H9 (cell line): ENCODE measurements at regions not wholly inside any gene's neighbourhood (a gene's known extent, or its start where the extent isn't known, plus 50 kb on each side); places are given as distances from the start of the nearest gene placed in this dataset.

Experiments
- DNase-seq: peaks from one replicate; pipeline ENCODE4 v3.0.0-alpha.2; 2017
- H2AFZ ChIP-seq: one replicate; pipeline ENCODE4 v1.6.1; 2013; ENCODE audit warnings: mild to moderate bottlenecking, low read length, control low read depth, moderate library complexity
- H2AK5ac ChIP-seq: 2 replicates; pipeline ENCODE4 v1.6.1; 2013; ENCODE audit warnings: low read length, control low read depth, mixed read lengths; ENCODE audit not compliant: insufficient read length
- H2BK120ac ChIP-seq: one replicate; pipeline ENCODE4 v1.6.1; 2013; ENCODE audit warnings: low read depth, mild to moderate bottlenecking, low read length, control low read depth, inconsistent platforms; ENCODE audit not compliant: poor library complexity, severe bottlenecking
- H2BK12ac ChIP-seq: 2 replicates; pipeline ENCODE4 v1.6.1; 2013; ENCODE audit warnings: low read length, control low read depth, mixed read lengths, low read depth; ENCODE audit not compliant: insufficient read length
- H2BK15ac ChIP-seq: 2 replicates; pipeline ENCODE4 v1.6.1; 2013; ENCODE audit warnings: low read depth, low read length, control low read depth
- H2BK20ac ChIP-seq: one replicate; pipeline ENCODE4 v1.6.1; 2013; ENCODE audit warnings: low read depth, mild to moderate bottlenecking, low read length, control low read depth, inconsistent platforms; ENCODE audit not compliant: poor library complexity, severe bottlenecking
- H2BK5ac ChIP-seq: 2 replicates; pipeline ENCODE4 v1.6.1; 2013; ENCODE audit warnings: low read length, control low read depth, mixed read lengths; ENCODE audit not compliant: insufficient read length
- H3K14ac ChIP-seq: 2 replicates; pipeline ENCODE4 v1.6.1; 2013; ENCODE audit warnings: low read length, control low read depth; ENCODE audit not compliant: insufficient read depth
- H3K18ac ChIP-seq: 2 replicates; pipeline ENCODE4 v1.6.1; 2013; ENCODE audit warnings: low read depth, mild to moderate bottlenecking, mixed read lengths, low read length, control low read depth; ENCODE audit not compliant: insufficient read length
- H3K23ac ChIP-seq: 2 replicates; pipeline ENCODE4 v1.6.1; 2013; ENCODE audit warnings: low read length, control low read depth, mixed read lengths, low read depth; ENCODE audit not compliant: insufficient read length
- H3K23me2 ChIP-seq: 2 replicates; pipeline ENCODE4 v1.6.1; 2013; ENCODE audit warnings: low read depth, mild to moderate bottlenecking, mixed read lengths, low read length, control low read depth; ENCODE audit not compliant: insufficient read length, poor library complexity, severe bottlenecking
- H3K27ac ChIP-seq: 2 replicates; pipeline ENCODE4 v1.5.1; 2013; ENCODE audit warnings: low read length, control low read depth, mixed read lengths, low read depth; ENCODE audit not compliant: insufficient read length
- H3K27me3 ChIP-seq: 2 replicates; pipeline ENCODE4 v1.6.1; 2013; ENCODE audit warnings: low read length, control low read depth, inconsistent platforms; ENCODE audit not compliant: insufficient read depth
- H3K4ac ChIP-seq: 2 replicates; pipeline ENCODE4 v1.6.1; 2013; ENCODE audit warnings: low read depth, mild to moderate bottlenecking, control low read depth, inconsistent platforms, low read length, moderate library complexity
- H3K4me1 ChIP-seq: 2 replicates; pipeline ENCODE4 v1.6.1; 2013; ENCODE audit warnings: low read length, control low read depth, inconsistent platforms; ENCODE audit not compliant: insufficient read depth
- H3K4me2 ChIP-seq: 2 replicates; pipeline ENCODE4 v1.6.1; 2013; ENCODE audit warnings: low read length, control low read depth, mixed read lengths; ENCODE audit not compliant: insufficient read length, insufficient read depth
- H3K56ac ChIP-seq: 2 replicates; pipeline ENCODE4 v1.6.1; 2013; ENCODE audit warnings: low read depth, mild to moderate bottlenecking, mixed read lengths, low read length, control low read depth; ENCODE audit not compliant: insufficient read length
- H3K79me1 ChIP-seq: 2 replicates; pipeline ENCODE4 v1.6.1; 2013; ENCODE audit warnings: low read depth, mild to moderate bottlenecking, moderate library complexity, low read length, control low read depth, inconsistent platforms; ENCODE audit not compliant: insufficient read depth, poor library complexity, severe bottlenecking
- H3K79me2 ChIP-seq: 2 replicates; pipeline ENCODE4 v1.6.1; 2013; ENCODE audit warnings: low read length, control low read depth, inconsistent platforms; ENCODE audit not compliant: insufficient read depth
- H3K9ac ChIP-seq: 2 replicates; pipeline ENCODE4 v1.6.1; 2013; ENCODE audit warnings: low read length, control low read depth, mixed read lengths; ENCODE audit not compliant: insufficient read length; ENCODE audit errors: extremely low read depth
- H3K9me3 ChIP-seq: one replicate; pipeline ENCODE4 v1.6.1; 2013; ENCODE audit warnings: low read depth, low read length, inconsistent platforms; ENCODE audit not compliant: control insufficient read depth
- H3T11ph ChIP-seq: one replicate; pipeline ENCODE4 v1.6.1; 2013; ENCODE audit warnings: mild to moderate bottlenecking, low read length, control low read depth, inconsistent platforms
- H4K20me1 ChIP-seq: one replicate; pipeline ENCODE4 v1.6.1; 2013; ENCODE audit not compliant: control insufficient read depth, insufficient read length, insufficient read depth
- H4K5ac ChIP-seq: 2 replicates; pipeline ENCODE4 v1.6.1; 2013; ENCODE audit warnings: low read depth, mild to moderate bottlenecking, mixed read lengths, low read length, control low read depth; ENCODE audit not compliant: insufficient read length
- H4K8ac ChIP-seq: replicated peaks from 2 replicates; pipeline ENCODE4 v1.6.1; 2013; ENCODE audit warnings: low read length, control low read depth, mixed read lengths, low read depth; ENCODE audit not compliant: insufficient read length
- H4K91ac ChIP-seq: 2 replicates; pipeline ENCODE4 v1.6.1; 2013; ENCODE audit warnings: low read depth, mild to moderate bottlenecking, moderate library complexity, mixed read lengths, low read length, control low read depth; ENCODE audit not compliant: insufficient read length
- H3K27ac Mint-ChIP-seq, 3 experiments: 2 replicates in 2 of 3; 3 replicates in 1 of 3; pipeline ENCODE4 v1.8.0; 2020 to 2021; ENCODE audit warnings: mixed read lengths in 3 of 3, mild to moderate bottlenecking in 1 of 3, moderate library complexity in 1 of 3
- H3K27me3 Mint-ChIP-seq: 2 replicates; pipeline ENCODE4 v1.8.0; 2021; ENCODE audit warnings: low read depth, mild to moderate bottlenecking, moderate library complexity, mixed read lengths
- H3K36me3 Mint-ChIP-seq, 3 experiments: 2 replicates in 2 of 3; 3 replicates in 1 of 3; pipeline ENCODE4 v1.8.0; 2020 to 2021; ENCODE audit warnings: low read depth in 3 of 3, mixed read lengths in 3 of 3; ENCODE audit not compliant: insufficient read depth in 1 of 3
- H3K4me1 Mint-ChIP-seq, 2 experiments: 2 replicates each; pipeline ENCODE4 v1.8.0; 2020; ENCODE audit warnings: mixed read lengths in 2 of 2
- H3K4me3 Mint-ChIP-seq, 2 experiments: 2 replicates in 1 of 2; 3 replicates in 1 of 2; pipeline ENCODE4 v1.8.0; 2020 to 2021; ENCODE audit warnings: mild to moderate bottlenecking in 2 of 2, mixed read lengths in 2 of 2, moderate library complexity in 1 of 2
- H3K9me3 Mint-ChIP-seq, 2 experiments: 2 replicates in 1 of 2; 3 replicates in 1 of 2; pipeline ENCODE4 v1.8.0; 2020; ENCODE audit warnings: mild to moderate bottlenecking in 2 of 2, mixed read lengths in 2 of 2, moderate library complexity in 1 of 2
- WGBS: extraction: QIAGEN DNeasy Blood & Tissue Kit; methylation state at CpG from one replicate; pipeline ENCODE4 v1.1.7; 2013; ENCODE audit warnings: missing lambda C conversion rate, low lambda C conversion rate, mixed read lengths; ENCODE audit not compliant: insufficient read length; ENCODE audit errors: extremely low coverage; 5-methylcytosine and 5-hydroxymethylcytosine counted together
- TF ChIP-seq, protein P1 (sequence below): fragments of 200-600 bp; sonication (generic); conservative IDR thresholded peaks from 3 replicates; pipeline ENCODE4 v1.8.0; 2021; ENCODE audit warnings: antibody characterized with exemption, mild to moderate bottlenecking

DNA sequence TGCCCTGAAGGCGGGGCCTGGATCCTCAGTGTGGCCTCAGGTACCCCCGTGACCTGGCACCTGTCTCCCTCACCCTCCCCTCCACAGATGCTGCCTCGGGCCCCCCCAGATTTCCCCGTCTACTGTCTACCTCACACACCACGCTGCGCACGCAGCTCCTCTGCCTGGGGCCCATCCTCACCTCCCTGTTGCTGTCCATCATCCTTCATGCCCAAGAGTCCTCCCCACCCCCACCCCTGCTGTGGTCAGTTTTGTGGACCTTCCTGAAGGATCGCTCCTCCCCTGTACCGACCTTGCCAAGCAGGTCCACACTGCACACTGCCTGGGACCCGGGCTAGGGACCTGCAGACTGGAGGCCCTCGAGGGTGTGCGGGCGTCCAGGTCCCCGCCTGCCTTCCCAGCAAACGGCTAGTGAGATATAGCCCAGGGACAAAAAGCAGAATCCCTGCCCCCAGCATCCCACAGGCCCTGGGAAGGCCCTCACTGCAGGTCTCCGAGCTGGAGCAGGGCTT lies 197.4 kb upstream of the DIO3 start:
- Histone ChIP-seq H4K91ac (no peak overlapping the region), H2BK15ac (no peak overlapping the region), H4K8ac (no peak overlapping the region), H2BK120ac (no peak overlapping the region), H3K56ac (no peak overlapping the region), H3K79me2 (no peaks in the 10 kb centered on the region), H4K5ac (no peak overlapping the region), H2BK12ac (no peak overlapping the region), H3T11ph (no peak overlapping the region), H3K79me1 (no peaks in the 10 kb centered on the region), H3K27me3 (no peaks in the 10 kb centered on the region), H3K18ac (no peak overlapping the region), H3K23ac (no peak overlapping the region), H3K4me2 (no peak overlapping the region), H3K4ac (no peak overlapping the region), H2AFZ (no peak overlapping the region), H3K27ac (no peak overlapping the region), H2BK20ac (no peak overlapping the region), H4K20me1 (no peaks in the 10 kb centered on the region), H3K23me2 (no peaks in the 10 kb centered on the region), H2BK5ac (no peak overlapping the region), H3K4me1 (no peaks in the 10 kb centered on the region), H3K9ac (no peak overlapping the region), H3K14ac (no peak overlapping the region), H3K9me3 (no peaks in the 10 kb centered on the region), H2AK5ac (no peak overlapping the region)
- TF ChIP-seq, protein P1, sequence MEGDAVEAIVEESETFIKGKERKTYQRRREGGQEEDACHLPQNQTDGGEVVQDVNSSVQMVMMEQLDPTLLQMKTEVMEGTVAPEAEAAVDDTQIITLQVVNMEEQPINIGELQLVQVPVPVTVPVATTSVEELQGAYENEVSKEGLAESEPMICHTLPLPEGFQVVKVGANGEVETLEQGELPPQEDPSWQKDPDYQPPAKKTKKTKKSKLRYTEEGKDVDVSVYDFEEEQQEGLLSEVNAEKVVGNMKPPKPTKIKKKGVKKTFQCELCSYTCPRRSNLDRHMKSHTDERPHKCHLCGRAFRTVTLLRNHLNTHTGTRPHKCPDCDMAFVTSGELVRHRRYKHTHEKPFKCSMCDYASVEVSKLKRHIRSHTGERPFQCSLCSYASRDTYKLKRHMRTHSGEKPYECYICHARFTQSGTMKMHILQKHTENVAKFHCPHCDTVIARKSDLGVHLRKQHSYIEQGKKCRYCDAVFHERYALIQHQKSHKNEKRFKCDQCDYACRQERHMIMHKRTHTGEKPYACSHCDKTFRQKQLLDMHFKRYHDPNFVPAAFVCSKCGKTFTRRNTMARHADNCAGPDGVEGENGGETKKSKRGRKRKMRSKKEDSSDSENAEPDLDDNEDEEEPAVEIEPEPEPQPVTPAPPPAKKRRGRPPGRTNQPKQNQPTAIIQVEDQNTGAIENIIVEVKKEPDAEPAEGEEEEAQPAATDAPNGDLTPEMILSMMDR = no peak
- WGBS = no CpG with 5 or more reads among the region's 16 CpGs
- H3K27ac Mint-ChIP-seq = no peak overlapping the region
- no peak for DNase-seq
- H3K4me3 Mint-ChIP-seq = no peak overlapping the region
- H3K9me3 Mint-ChIP-seq = no peaks in the 10 kb centered on the region; a peak in 1 of 5 replicates
- peaks cover 4% of the 10 kb centered on the region for H3K27me3 Mint-ChIP-seq
- no peaks in the 10 kb centered on the region; a peak in 1 of 7 replicates for H3K36me3 Mint-ChIP-seq
- H3K4me1 Mint-ChIP-seq = peaks cover 13 to 42% of the 10 kb centered on the region in 2 experiments
